GM12878 (cell line): ENCODE measurements at regions not wholly inside any gene's neighbourhood (a gene's known extent, or its start where the extent isn't known, plus 50 kb on each side); places are given as distances from the start of the nearest gene placed in this dataset.

Experiments used
- ATAC-seq: fragments of 200-7000 bp; cut with Tn5 transposase; 3 replicates; pipeline ENCODE4 v1.9.1; 2020; ENCODE audit warnings: mild to moderate bottlenecking, moderate library complexity
- BruUV-seq: library from RNA; stranded (reverse); fragments of 400-500 nt; replicated peaks from 2 replicates; lab custom pipeline; 2021; lab: Mats Ljungman, UMichigan
- CTCF ChIA-PET: fragments of 300-600 bp; sonication (Branson Sonifier 250); formaldehyde crosslinking; extraction: SDS; loops from one replicate; lab custom pipeline; 2021; ENCODE audit warnings: inconsistent platforms; lab: Yijun Ruan, JAX
- POLR2A ChIA-PET: fragments of 350-600 bp; formaldehyde crosslinking; extraction: SDS; loops from one replicate; lab custom pipeline; 2021; ENCODE audit warnings: inconsistent platforms; lab: Charles Lee
- RAD21 ChIA-PET: fragments of 300-600 bp; sonication (Branson Sonifier 250); formaldehyde crosslinking; loops from one replicate; lab custom pipeline; 2023; ENCODE audit warnings: antibody characterized with exemption; ENCODE audit not compliant: unreplicated experiment; lab: Charles Lee
- SMC1A ChIA-PET: fragments of 300-600 bp; sonication (Branson Sonifier 250); formaldehyde crosslinking; loops from one replicate; lab custom pipeline; 2023; ENCODE audit not compliant: unreplicated experiment, uncharacterized antibody; lab: Charles Lee
- DNase-seq: peaks from one replicate; pipeline ENCODE4 v3.0.0-alpha.2; 2011; ENCODE audit warnings: low read depth, low spot score
- FAIRE-seq: peaks from 3 replicates; lab custom pipeline; 2011; peaks lifted over from hg19 to GRCh38; lab: Jason Lieb, UNC
- H2AFZ ChIP-seq: 2 replicates; pipeline ENCODE4 v1.6.0; 2011; ENCODE audit warnings: low read depth, low read length, control low read depth; ENCODE audit not compliant: control insufficient read depth
- H3K27ac ChIP-seq: 2 replicates; pipeline ENCODE4 v1.5.1; 2011; ENCODE audit warnings: control low read depth; ENCODE audit not compliant: control insufficient read depth, insufficient read depth
- H3K27me3 ChIP-seq, 2 experiments: replicated peaks in 1 of 2; 2 replicates each; pipeline versions ENCODE4 v1.6.0 to v1.6.1; 2011; ENCODE audit warnings: low read length in 1 of 2; ENCODE audit not compliant: control insufficient read depth in 2 of 2, insufficient read depth in 2 of 2
- H3K36me3 ChIP-seq, 2 experiments: 2 replicates each; pipeline ENCODE4 v1.5.1; 2011; ENCODE audit warnings: low read length in 1 of 2; ENCODE audit not compliant: control insufficient read depth in 2 of 2, insufficient read depth in 2 of 2
- H3K4me1 ChIP-seq: 2 replicates; pipeline ENCODE4 v1.6.1; 2011; ENCODE audit warnings: mild to moderate bottlenecking, low read length, moderate library complexity, mixed read lengths; ENCODE audit not compliant: control insufficient read depth, insufficient read depth
- H3K4me2 ChIP-seq: 2 replicates; pipeline ENCODE4 v1.6.0; 2011; ENCODE audit warnings: control low read depth; ENCODE audit not compliant: control insufficient read depth, insufficient read depth
- H3K4me3 ChIP-seq: fragments of 200-600 bp; sonication (generic); 2 replicates; pipeline ENCODE4 v1.5.1; 2016
- H3K79me2 ChIP-seq: 2 replicates; pipeline ENCODE4 v1.6.0; 2011; ENCODE audit warnings: low read length; ENCODE audit not compliant: control insufficient read depth, insufficient read depth
- H3K9ac ChIP-seq: 2 replicates; pipeline ENCODE4 v1.8.0; 2011; ENCODE audit warnings: low read length, control low read depth, mixed read lengths; ENCODE audit not compliant: control insufficient read depth, insufficient read depth
- H3K9me3 ChIP-seq: replicated peaks from 3 replicates; pipeline ENCODE4 v1.5.1; 2011; ENCODE audit warnings: mild to moderate bottlenecking, low read length; ENCODE audit not compliant: control insufficient read depth, insufficient read depth
- H4K20me1 ChIP-seq: 2 replicates; pipeline ENCODE4 v1.6.0; 2011; ENCODE audit not compliant: control insufficient read depth, insufficient read depth
- BACH1 ChIP-seq: fragments of 450-650 bp; IDR thresholded peaks from 2 replicates; pipeline ENCODE4 v1.6.1; 2017; ENCODE audit warnings: mild to moderate bottlenecking, borderline replicate concordance
- CUX1 ChIP-seq: IDR thresholded peaks from 2 replicates; pipeline ENCODE4 v1.6.1; 2012; ENCODE audit warnings: improper control_type of control experiment, low read depth, low read length; ENCODE audit not compliant: insufficient replicate concordance
- FOXK2 ChIP-seq: fragments of 450-650 bp; IDR thresholded peaks from 2 replicates; pipeline ENCODE4 v1.6.1; 2017; ENCODE audit warnings: mild to moderate bottlenecking, moderate library complexity
- NFYA ChIP-seq: IDR thresholded peaks from 2 replicates; pipeline ENCODE4 v1.6.1; 2011; ENCODE audit warnings: low read depth, mild to moderate bottlenecking, low read length, improper control_type of control experiment, borderline replicate concordance
- TARDBP ChIP-seq: IDR thresholded peaks from 2 replicates; pipeline ENCODE4 v1.6.1; 2016; ENCODE audit warnings: borderline replicate concordance
- TCF12 ChIP-seq: IDR thresholded peaks from 2 replicates; pipeline ENCODE4 v1.6.1; 2011; ENCODE audit warnings: low read depth, mild to moderate bottlenecking, low read length
- ZNF622 ChIP-seq: fragments of 450-650 bp; IDR thresholded peaks from 2 replicates; pipeline ENCODE4 v1.6.1; 2017; ENCODE audit warnings: mild to moderate bottlenecking, inconsistent platforms
- WGBS: methylation state at CpG from one replicate; pipeline ENCODE4 v1.1.6; 2016; ENCODE audit warnings: low lambda C conversion rate; ENCODE audit not compliant: insufficient replicate concordance, insufficient coverage; ENCODE audit errors: missing lambda C conversion rate; 5-methylcytosine and 5-hydroxymethylcytosine counted together
- in situ Hi-C: fragments of 300-500 bp; cut with MboI; formaldehyde crosslinking; loops from 9 replicates; pipeline ENCODE4 v1.14.3; 2018; ENCODE audit warnings: mixed read lengths
- intact Hi-C: fragments of 100-400 bp; cut with micrococcal nuclease; formaldehyde crosslinking; loops from one replicate; pipeline ENCODE4 v1.14.2; 2022; ENCODE audit not compliant: unreplicated experiment
- TF ChIP-seq, protein P1 (sequence below): fragments of 450-650 bp; IDR thresholded peaks from 2 replicates; pipeline ENCODE4 v1.6.1; 2017; ENCODE audit warnings: borderline replicate concordance
- TF ChIP-seq, protein P2 (sequence below): fragments of 450-650 bp; conservative IDR thresholded peaks from 2 replicates; pipeline ENCODE4 v1.6.1; 2017; ENCODE audit warnings: mild to moderate bottlenecking, moderate library complexity

GRCh38 chr12:115348301-115348700 is 664.3 kb upstream of the TBX3 start:
- no peak for TF ChIP-seq TARDBP
- TF ChIP-seq, all 136 proteins: peak for 0
- ATAC-seq (no peak), FAIRE-seq (no peak), DNase-seq (no peak)
- SMC1A ChIA-PET = no interaction called here
- CTCF ChIA-PET = no interaction called here
- RAD21 ChIA-PET = no interaction called here
- H3K27ac ChIP-seq = no peak overlapping the region
- H2AFZ ChIP-seq = no peak overlapping the region
- in situ Hi-C loops (no loop called here), intact Hi-C loops (no loop called here)
- no peaks in the 10 kb centered on the region for H3K36me3 ChIP-seq
- H4K20me1 ChIP-seq = no peaks in the 10 kb centered on the region
- 64% methylated on average over 16 of the region's 16 CpGs for WGBS
- no peak overlapping the region for H3K4me3 ChIP-seq
- peaks cover 3% of the 10 kb centered on the region; the same call in 2 of the 3 replicates for H3K9me3 ChIP-seq
- POLR2A ChIA-PET = no interaction called here
- no peak overlapping the region for H3K4me2 ChIP-seq
- no peaks in the 10 kb centered on the region for H3K27me3 ChIP-seq
- H3K4me1 ChIP-seq = no peaks in the 10 kb centered on the region
- H3K9ac ChIP-seq = no peak overlapping the region
- BruUV-seq = no TSS peak
- no peaks in the 10 kb centered on the region for H3K79me2 ChIP-seq

- H3K4me3 ChIP-seq = no peak overlapping the region
- H3K4me2 ChIP-seq = no peak overlapping the region
- in situ Hi-C loops = no loop called here
- H3K36me3 ChIP-seq = no peaks in the 10 kb centered on the region
- H3K4me1 ChIP-seq = peaks cover under 1% of the 10 kb centered on the region; the same call in 1 of the 2 replicates
- ChIA-PET SMC1A (interaction anchor here (1.5 kb wide), 1 partner anchor 10 kb away, joined by 4 read pairs; no protein-coding TSS in a partner anchor), POLR2A (interaction anchor here (0.6 kb wide), 1 partner anchor 9 kb away, joined by 4 read pairs; no protein-coding TSS in a partner anchor), RAD21 (no interaction called here), CTCF (interaction anchor here (0.9 kb wide), 1 partner anchor 11 kb away, joined by 3 read pairs; no protein-coding TSS in a partner anchor)
- H3K27ac ChIP-seq = no peak overlapping the region
- DNase-seq (no peak), ATAC-seq (no peak), FAIRE-seq (no peak)
- H3K9me3 ChIP-seq = peaks cover 10% of the 10 kb centered on the region
- no TSS peak for BruUV-seq
- intact Hi-C loops = no loop called here
- no peak overlapping the region for H2AFZ ChIP-seq
- 11% methylated on average over 5 of the region's 5 CpGs for WGBS
- H3K9ac ChIP-seq = no peak overlapping the region
- H3K79me2 ChIP-seq = no peaks in the 10 kb centered on the region
- H3K27me3 ChIP-seq = no peaks in the 10 kb centered on the region
- no peaks in the 10 kb centered on the region for H4K20me1 ChIP-seq
- TF ChIP-seq FOXK2 = no peak
- no peak for TF ChIP-seq TCF12
- no peak for TF ChIP-seq BACH1
- no peak for TF ChIP-seq CUX1
- TF ChIP-seq, protein P1, sequence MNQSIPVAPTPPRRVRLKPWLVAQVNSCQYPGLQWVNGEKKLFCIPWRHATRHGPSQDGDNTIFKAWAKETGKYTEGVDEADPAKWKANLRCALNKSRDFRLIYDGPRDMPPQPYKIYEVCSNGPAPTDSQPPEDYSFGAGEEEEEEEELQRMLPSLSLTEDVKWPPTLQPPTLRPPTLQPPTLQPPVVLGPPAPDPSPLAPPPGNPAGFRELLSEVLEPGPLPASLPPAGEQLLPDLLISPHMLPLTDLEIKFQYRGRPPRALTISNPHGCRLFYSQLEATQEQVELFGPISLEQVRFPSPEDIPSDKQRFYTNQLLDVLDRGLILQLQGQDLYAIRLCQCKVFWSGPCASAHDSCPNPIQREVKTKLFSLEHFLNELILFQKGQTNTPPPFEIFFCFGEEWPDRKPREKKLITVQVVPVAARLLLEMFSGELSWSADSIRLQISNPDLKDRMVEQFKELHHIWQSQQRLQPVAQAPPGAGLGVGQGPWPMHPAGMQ = no peak
- TF ChIP-seq, protein P2, sequence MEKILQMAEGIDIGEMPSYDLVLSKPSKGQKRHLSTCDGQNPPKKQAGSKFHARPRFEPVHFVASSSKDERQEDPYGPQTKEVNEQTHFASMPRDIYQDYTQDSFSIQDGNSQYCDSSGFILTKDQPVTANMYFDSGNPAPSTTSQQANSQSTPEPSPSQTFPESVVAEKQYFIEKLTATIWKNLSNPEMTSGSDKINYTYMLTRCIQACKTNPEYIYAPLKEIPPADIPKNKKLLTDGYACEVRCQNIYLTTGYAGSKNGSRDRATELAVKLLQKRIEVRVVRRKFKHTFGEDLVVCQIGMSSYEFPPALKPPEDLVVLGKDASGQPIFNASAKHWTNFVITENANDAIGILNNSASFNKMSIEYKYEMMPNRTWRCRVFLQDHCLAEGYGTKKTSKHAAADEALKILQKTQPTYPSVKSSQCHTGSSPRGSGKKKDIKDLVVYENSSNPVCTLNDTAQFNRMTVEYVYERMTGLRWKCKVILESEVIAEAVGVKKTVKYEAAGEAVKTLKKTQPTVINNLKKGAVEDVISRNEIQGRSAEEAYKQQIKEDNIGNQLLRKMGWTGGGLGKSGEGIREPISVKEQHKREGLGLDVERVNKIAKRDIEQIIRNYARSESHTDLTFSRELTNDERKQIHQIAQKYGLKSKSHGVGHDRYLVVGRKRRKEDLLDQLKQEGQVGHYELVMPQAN = no peak
- TF ChIP-seq ZNF622 = no peak
- TF ChIP-seq NFYA = no peak
Measured at GRCh38 chr12:115343601-115344000, 659.6 kb upstream of the TBX3 start.
